GM18499 (cell line): ENCODE measurements at regions not wholly inside any gene's neighbourhood (a gene's known extent, or its start where the extent isn't known, plus 50 kb on each side); places are given as distances from the start of the nearest gene placed in this dataset.

Source experiments
- ATAC-seq: cut with Tn5 transposase; IDR thresholded peaks from one replicate; pipeline ENCODE4 v1.9.1; 2021; ENCODE audit warnings: moderate number of reproducible peaks; ENCODE audit not compliant: insufficient read depth, unreplicated experiment

- ATAC-seq: no peak
Observed at GRCh38 chr2:12263730-12264129, 453.0 kb upstream of the TRIB2 start.

DNA sequence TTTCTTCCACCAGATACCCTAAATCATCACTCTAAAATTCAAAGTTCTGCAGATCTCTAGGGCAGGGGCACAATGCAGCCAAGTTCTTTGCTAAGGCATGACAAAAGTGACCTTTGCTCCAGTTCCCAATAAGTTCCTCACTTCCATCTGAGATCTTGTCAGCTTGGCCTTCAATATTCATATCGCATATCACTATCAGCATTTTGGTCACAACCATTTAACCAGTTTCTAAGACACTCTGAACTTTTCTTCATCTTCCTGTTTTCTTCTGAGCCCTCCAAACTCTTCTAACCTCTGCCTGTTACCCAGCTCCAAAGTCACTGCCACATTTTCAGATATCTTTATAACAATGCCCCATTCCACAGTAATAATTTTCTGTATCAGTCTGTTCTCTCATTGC is 452.6 kb upstream of the TRIB2 start:
- no peak for ATAC-seq

- no peak for ATAC-seq
Observed at GRCh38 chr2:12265646-12266045, 451.1 kb upstream of the TRIB2 start.

DNA sequence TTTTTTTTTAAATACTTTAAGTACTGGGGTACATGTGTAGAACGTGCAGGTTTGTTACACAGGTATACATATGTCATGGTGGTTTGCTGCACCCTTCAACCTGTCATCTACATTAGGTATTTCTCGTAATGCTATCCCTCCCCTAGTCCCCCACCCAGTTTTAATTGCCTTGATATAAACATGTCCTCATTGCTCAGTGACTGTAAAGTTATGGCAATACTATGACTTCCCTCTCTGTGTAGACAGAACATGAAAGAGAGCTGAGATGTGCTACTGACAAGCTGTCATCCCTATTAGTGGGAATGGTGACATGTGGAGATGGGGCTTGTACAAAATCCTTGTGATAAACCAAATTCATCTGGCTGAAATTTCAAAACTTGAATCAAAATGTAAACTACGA is 449.7 kb upstream of the TRIB2 start:
- no peak for ATAC-seq

GRCh38 chr2:12269041-12269972 is 447.4 kb upstream of the TRIB2 start:
- no peak for ATAC-seq

DNA sequence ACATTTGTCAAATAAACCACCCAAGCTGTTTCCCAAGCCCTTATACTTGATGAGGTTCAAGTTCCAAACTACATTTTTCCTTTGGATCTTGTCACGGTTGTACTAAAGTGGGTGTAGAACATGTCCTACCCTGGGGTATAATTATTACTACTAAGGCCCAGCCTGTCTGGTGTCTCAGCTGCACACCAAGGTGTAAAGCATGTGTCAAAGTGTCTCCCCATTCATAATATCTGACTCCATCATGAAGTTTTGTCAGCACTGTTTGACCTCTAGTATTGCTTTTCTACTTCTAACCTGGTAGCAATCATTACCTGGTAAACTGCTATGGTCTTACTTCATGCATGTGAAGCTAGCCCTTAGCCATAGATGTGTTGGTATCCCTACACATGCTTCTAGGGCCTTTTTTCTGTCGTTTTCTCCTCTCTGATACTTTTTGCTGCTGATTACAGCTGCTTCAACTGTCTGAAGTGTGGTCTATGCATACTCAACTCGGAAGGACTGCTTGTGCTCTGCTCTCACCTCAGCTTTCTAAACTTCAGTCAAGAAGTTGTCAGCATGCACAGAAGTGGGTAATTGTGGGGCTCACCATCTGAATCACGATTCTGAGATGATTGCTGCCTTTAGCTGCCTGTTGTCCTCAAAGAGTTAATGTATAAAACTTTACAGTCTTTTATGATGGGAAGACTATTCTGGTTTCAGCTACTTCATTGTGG is 445.7 kb upstream of the TRIB2 start:
- peak; percentile 70 for ATAC-seq

DNA sequence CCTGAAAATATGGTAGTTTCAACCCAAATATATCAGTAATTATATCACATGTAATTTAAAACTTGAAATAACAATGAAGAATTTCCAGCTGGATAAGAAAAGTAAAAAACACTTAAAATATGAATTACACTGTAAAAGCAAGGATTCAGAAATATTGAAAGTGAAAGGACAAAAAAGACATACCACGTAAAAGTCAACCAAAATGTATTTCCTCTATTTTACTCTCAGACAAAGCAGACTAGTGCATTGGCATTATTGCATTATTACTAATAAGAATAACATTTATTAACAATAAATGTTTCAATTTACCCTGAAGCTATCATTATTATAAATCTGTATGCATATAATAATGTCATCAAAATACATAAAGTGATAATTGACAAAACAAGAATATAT is 445.1 kb upstream of the TRIB2 start:
- peak; percentile 30 for ATAC-seq

GRCh38 chr2:12273111-12273510 is 443.6 kb upstream of the TRIB2 start:
- no peak for ATAC-seq

GRCh38 chr2:12274591-12274990 is 442.1 kb upstream of the TRIB2 start:
- ATAC-seq: no peak

DNA sequence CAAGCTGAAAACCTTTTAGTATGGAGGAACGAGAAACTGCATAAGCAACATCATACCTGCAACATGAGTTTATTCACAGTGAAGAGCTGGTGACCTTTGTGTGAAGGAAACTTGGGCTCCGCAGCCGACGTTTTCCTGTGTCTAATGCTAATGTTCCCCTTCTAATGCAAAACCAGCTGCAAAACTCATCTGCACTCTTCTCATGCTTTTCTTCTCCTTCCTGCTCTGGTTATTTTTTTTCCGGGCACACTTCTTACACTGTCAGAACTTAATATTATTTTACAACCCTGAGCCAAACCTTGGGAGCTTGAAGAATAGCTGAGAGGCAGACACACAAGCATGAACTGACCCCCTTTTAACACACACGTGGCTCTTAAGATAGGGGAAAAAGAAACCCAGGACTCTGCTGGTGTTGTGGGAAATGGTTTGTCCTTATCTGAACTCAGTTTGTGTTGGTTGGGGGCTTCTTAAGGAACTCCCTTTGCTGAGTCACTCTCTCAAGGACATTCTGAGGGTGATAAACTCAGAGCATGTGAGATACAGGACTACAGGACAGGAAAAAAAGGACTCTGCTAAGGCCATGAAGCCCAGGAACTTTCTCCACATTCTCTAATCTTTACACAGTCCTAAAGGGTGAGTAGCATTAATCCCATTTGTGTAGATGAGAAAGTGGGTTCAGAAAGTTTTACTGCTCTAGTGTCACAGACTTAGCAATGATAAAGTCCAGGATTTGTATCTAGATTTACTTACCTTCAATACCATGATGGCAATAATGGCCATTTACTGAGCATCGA is 439.3 kb upstream of the TRIB2 start:
- no peak for ATAC-seq

GRCh38 chr2:12278217-12278750 is 438.5 kb upstream of the TRIB2 start:
- ATAC-seq: no peak

- ATAC-seq: peak; percentile 64
Observed at GRCh38 chr2:12282780-12283695, 433.7 kb upstream of the TRIB2 start.

- ATAC-seq: no peak
Observed at GRCh38 chr2:12284037-12284436, 432.7 kb upstream of the TRIB2 start.

DNA sequence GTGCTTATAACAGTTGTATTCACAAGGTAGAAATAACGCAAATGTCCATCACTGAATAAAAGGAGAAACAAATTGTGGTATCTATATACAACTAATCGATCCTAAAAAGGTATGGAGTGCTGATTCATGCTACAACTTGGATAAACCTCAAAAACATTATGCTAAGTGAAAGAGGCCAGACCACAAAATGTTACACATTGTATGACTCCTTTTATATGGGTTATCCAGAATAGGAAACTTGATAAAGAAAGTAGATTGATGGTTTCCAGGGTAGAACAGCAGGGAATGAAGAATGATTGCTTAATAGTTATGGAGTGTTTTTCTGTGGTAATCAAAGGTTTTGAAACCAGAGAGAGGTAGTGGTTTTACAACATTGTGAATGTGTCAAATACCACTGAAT is 432.2 kb upstream of the TRIB2 start:
- ATAC-seq: no peak

DNA sequence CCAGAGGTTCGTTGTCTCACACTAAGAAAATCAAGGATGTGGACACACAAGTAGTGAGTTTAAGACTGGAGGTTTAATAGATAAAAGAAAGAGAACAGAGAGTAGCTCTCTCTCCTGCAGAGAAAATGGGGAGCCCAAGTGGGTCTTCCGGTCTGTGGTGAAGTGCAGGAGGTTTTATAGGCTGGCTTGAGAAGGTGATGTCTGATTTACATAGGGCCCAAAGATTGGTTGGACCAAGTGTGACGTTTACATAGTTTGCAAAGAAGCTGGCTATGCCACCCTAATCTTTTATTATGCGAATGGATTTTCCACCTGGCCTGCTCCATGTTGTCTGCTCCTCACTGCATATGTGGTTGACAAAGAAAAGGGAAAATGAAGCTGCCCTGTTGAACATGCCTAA is 430.4 kb upstream of the TRIB2 start:
- ATAC-seq: no peak

- ATAC-seq: no peak
Observed at GRCh38 chr2:12287220-12287751, 429.4 kb upstream of the TRIB2 start.

DNA sequence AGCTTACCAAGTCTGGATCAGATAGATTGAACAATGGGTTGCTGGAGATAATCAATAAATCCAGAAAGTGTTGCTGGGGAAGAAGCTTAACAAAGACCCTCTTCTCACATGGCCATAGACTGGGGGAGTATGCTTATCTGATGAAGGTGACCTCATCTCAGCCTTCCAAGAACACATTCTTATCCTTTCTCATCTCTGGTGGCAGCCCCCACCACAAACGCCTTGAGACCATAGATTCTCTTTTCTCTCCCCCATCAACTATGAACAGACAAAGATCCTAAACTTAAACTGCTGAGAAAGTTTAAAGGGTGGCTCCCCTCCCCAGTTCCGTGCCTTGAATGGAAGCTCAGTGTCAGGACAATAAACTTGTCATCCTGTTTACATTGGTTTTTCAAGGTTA is 428.7 kb upstream of the TRIB2 start:
- no peak for ATAC-seq

GRCh38 chr2:12289120-12289802 is 427.5 kb upstream of the TRIB2 start:
- ATAC-seq: no peak

- no peak for ATAC-seq
Observed at GRCh38 chr2:12291303-12291702, 425.4 kb upstream of the TRIB2 start.
